ENCODE measurements at regions not wholly inside any gene's neighbourhood (a gene's known extent, or its start where the extent isn't known, plus 50 kb on each side); places are given as distances from the start of the nearest gene placed in this dataset.

DNA sequence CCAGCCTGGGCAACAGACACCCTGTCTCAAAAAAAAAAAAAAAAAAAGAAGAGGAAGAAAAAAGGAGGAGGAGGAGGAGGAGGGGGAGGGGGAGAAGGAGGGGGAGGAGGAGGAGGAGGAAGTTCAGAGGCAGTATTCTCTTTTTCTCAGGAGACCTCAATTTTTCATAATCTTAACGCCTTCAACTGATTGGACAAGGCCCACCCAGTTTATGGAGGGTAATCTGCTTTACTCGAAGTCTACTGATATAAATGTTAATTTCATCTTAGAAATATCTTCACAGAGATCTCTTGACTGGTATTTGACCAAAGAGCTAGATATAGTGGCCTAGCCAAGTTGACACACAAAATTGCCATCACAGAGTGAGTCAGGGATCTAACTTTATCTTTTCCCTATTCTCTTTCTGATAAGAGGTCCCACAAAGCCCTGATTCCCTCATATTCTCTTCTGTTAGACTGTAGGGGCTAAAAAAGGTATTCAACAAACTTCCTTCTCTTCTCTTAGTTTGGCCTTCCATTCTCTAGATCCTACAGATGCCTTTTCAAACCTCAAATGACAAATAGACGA, 115.5 kb upstream of the ABCA1 start:
- TF ChIP-seq, protein P1, sequence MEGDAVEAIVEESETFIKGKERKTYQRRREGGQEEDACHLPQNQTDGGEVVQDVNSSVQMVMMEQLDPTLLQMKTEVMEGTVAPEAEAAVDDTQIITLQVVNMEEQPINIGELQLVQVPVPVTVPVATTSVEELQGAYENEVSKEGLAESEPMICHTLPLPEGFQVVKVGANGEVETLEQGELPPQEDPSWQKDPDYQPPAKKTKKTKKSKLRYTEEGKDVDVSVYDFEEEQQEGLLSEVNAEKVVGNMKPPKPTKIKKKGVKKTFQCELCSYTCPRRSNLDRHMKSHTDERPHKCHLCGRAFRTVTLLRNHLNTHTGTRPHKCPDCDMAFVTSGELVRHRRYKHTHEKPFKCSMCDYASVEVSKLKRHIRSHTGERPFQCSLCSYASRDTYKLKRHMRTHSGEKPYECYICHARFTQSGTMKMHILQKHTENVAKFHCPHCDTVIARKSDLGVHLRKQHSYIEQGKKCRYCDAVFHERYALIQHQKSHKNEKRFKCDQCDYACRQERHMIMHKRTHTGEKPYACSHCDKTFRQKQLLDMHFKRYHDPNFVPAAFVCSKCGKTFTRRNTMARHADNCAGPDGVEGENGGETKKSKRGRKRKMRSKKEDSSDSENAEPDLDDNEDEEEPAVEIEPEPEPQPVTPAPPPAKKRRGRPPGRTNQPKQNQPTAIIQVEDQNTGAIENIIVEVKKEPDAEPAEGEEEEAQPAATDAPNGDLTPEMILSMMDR (IDR thresholded peaks at IDR 0.05): no peak
- TF ChIP-seq RFX5 (IDR thresholded peaks at IDR 0.05; ENCODE audit: low read length): no peak
- no peak for TF ChIP-seq RAD21 (IDR thresholded peaks at IDR 0.05; ENCODE audit: low read length)
